Epithelial cell of proximal tubule (primary cell): ENCODE measurements at regions not wholly inside any gene's neighbourhood (a gene's known extent, or its start where the extent isn't known, plus 50 kb on each side); places are given as distances from the start of the nearest gene placed in this dataset.

Experiments
- DNase-seq: peaks from one replicate; pipeline ENCODE4 v3.0.0-alpha.2; 2011; ENCODE audit warnings: low read depth
- H3K4me3 ChIP-seq: 2 replicates; pipeline ENCODE4 v1.5.1; 2011; ENCODE audit warnings: low read depth, mild to moderate bottlenecking, low read length
- TF ChIP-seq, protein P1 (sequence below): conservative IDR thresholded peaks from 2 replicates; pipeline ENCODE4 v1.5.1; 2012; ENCODE audit warnings: low read depth, mild to moderate bottlenecking, low read length

DNA sequence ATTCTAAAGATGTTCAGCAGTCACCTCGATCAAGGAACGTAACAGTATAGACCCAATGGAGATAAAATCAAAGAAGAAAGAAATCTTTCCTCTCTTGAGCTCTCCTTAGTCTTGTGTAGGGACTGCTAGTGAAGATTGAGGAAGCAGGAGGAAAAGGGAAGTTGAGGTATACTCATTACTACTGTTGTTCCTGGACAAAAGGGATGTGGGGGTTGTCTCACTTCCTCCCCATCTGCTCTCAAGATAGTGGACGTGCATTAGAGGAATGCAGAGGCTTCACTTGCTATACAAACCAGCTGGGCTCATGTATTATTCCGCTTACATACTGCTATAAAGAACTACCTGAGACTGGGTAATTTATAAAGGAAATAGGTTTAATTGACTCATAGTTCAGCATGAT is 208.9 kb upstream of the ARHGEF9 start:
- TF ChIP-seq, protein P1, sequence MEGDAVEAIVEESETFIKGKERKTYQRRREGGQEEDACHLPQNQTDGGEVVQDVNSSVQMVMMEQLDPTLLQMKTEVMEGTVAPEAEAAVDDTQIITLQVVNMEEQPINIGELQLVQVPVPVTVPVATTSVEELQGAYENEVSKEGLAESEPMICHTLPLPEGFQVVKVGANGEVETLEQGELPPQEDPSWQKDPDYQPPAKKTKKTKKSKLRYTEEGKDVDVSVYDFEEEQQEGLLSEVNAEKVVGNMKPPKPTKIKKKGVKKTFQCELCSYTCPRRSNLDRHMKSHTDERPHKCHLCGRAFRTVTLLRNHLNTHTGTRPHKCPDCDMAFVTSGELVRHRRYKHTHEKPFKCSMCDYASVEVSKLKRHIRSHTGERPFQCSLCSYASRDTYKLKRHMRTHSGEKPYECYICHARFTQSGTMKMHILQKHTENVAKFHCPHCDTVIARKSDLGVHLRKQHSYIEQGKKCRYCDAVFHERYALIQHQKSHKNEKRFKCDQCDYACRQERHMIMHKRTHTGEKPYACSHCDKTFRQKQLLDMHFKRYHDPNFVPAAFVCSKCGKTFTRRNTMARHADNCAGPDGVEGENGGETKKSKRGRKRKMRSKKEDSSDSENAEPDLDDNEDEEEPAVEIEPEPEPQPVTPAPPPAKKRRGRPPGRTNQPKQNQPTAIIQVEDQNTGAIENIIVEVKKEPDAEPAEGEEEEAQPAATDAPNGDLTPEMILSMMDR = no peak
- H3K4me3 ChIP-seq = no peak overlapping the region

DNA sequence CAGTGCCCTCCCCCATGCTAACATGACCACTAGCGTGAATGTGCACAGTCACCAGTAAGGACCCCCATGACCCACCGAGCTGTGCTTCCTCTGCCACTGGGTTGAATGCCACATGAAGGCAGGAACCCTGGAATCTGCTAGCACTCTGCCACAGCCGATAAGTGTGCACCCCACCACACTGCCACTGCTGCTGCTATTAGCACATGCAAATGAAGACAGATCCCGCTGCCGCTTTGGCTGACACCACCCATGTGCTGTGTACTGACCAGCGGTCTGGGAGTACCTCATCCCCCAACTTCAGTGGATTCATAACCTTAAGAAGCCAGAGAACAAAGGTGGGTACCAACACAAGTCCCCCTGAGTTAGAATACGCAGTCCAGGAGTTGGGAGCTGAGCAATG is 200.9 kb upstream of the ARHGEF9 start:
- no peak for DNase-seq
- TF ChIP-seq, protein P1 = no peak
- no peak overlapping the region for H3K4me3 ChIP-seq

More for the DNA sequence above, 208.9 kb upstream of the ARHGEF9 start:
- no peak for DNase-seq

DNA sequence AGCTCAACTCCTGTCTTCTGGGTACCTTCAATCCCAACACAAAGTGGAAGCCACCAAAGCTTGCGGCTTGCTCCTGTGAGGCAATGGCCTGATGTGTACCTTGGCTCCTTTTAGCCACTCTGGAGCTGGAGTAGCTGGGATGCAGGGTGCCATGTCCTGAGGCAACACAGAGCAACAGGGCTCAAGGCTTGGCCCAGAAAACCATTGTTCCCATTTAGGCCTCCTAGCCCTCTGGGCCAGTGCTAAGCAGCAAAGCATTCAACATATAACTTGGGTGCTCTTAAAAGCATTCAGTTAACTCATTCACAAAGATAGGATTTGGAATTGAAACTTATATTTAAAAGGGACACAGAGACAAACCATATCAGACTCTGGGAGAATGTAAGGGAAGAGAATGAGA is 194.5 kb upstream of the ARHGEF9 start:
- TF ChIP-seq, protein P1 = no peak
- DNase-seq = no peak
- H3K4me3 ChIP-seq = no peak overlapping the region

DNA sequence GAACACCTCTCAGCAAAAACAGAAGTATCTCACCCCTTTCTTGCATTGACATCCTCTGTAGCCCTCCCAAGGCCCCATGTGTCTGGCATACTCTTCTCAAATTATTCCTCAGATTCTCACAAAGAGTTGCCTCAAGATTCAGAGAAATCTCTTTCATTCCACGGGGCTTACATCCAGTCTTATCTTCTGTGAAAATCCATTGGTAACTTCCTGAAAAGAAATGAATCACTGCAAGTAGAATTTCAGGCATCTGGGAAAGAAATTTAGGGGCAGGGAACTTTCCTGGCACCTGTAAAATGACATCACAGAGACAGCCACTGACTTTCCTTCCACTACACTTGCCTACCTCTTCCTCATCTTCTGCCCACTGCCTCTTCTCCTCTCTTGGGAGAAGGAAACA is 182.5 kb upstream of the ARHGEF9 start:
- no peak overlapping the region for H3K4me3 ChIP-seq
- TF ChIP-seq, protein P1 = no peak
- DNase-seq = no peak

DNA sequence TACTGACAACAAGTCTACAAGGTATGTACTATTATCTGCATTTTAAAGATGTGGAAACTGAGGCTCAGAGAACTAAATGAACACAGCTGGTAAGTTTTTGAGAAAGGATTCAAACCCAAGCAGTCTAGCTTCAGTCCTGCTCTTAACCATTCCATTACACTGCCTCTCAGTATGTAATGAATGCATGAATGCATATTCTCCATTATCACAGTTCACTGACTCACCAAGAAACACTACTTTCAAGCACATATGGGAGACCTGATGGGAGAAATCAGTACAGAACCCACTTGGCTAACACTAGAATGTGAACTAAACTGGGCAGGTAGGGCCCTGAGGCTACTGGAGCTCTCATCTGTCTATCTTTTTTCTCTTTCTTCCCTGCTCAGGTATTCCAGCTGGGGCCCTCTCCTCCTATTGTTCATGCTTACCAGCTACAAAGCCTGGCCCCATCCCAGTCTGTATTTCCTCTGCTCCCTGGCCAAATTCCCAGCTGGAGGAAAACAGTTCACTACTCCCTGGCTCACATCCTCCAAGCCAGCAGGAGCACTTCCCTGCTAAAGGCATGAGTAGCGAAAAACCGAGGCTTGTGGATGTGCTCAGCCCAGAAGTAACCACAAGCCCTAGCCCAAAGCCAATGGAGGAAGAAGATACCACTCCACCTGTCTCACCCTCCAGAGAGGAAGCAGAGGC is 178.2 kb upstream of the ARHGEF9 start:
- TF ChIP-seq, protein P1 = no peak
- no peak overlapping the region for H3K4me3 ChIP-seq
- no peak for DNase-seq

DNA sequence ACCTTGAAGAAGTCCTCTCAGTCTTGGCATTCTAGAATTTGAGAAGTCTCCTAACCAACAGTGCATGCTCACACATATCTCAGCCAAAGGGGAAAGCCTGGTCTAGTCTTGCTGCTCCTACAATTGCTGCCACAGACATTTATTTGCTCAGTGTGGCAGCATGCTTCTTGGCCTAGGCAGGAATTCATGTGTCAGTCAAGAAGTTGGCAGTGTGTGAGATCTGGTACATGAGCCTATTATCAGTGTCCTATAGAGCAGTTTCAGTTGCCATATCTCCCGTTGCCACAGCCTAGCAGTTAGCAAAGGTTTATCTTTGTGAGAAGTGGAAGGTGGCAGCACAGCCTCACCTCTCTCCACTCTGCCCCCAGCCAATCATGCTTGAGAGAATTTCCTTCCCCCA is 176.9 kb upstream of the ARHGEF9 start:
- DNase-seq = no peak
- TF ChIP-seq, protein P1 = no peak
- H3K4me3 ChIP-seq = no peak overlapping the region

DNA sequence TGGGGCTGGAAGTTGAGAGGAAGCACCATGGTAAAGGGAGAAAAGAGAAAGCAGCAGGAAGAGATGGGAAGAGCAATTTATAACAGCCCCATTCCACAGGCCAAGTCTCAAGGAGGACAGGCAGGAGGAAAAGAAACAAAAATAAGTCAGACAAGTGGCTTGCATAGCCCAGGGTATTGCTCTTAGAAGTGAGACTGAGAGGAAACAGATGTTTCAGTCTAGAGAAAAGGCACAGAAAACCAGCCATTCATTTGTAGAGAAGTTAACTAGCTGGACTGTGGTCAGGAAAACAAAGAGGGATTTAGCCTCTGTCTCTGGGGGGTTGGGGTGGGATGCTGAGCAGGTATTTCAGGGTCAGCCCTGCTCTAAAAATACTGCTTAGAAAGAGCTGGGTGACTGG is 175.0 kb upstream of the ARHGEF9 start:
- TF ChIP-seq, protein P1 = no peak
- no peak for DNase-seq
- no peak overlapping the region for H3K4me3 ChIP-seq
